Stimulated activated CD4-positive, alpha-beta T cell treated with anti-CD3 and anti-CD28 coated beads, TNF-alpha, amount 100 ng/mL, for 1 hour (primary cell): ENCODE measurements at regions not wholly inside any gene's neighbourhood (a gene's known extent, or its start where the extent isn't known, plus 50 kb on each side); places are given as distances from the start of the nearest gene placed in this dataset.
"Not testable (repeated sequence)": the region's sequence is repeated elsewhere in the genome, so short reads cannot be mapped to it uniquely, and the experiment has no call there.

Experiments
- DNase-seq, 3 donors: peaks; one replicate each; pipeline ENCODE4 v3.0.0-alpha.2; 2020; ENCODE audit warnings: low read depth in 3 of 3, low spot score in 1 of 3

- DNase-seq, result no peak
Measured at GRCh38 chr15:98315971-98316370, 332.4 kb upstream of the IGF1R start.

DNA sequence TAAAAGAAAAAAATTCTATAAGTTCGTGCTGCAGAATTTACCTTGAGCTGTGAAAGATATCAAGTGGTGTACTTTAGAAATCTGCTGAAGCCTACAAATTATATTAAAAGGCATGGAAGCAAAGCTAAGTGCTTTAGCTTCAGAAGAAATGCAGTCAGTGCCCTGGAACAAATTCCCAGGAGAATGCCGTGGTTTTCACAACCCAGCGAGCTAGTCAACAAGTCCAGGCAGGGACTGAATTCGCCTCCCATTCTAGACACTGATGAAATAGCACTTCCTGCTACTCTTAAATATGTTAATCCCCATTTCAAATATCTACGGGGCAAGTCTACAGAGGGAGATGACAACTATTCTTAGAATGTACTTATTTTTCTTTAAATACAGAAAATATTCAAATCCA lies 326.4 kb upstream of the IGF1R start:
- DNase-seq, result no peak

DNA sequence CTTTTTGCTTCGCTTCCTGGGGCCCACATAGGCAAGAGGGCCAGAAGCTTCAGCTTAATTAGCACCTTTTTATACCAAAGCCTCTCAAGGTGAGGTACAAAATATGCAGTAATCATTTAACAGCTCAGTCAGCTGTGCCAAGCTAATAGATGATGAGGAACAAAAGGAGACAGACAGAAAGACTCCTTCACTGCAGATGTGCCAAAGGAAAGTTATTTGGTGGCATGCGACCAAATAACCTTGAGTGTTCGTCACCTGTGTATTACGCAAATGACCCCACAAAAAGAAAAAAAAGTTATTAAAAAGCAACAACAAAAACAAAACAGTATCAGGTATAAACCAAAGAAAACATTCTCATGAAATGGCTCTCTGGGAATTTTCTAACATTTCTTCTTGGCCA lies 325.8 kb upstream of the IGF1R start:
- no peak for DNase-seq

DNA sequence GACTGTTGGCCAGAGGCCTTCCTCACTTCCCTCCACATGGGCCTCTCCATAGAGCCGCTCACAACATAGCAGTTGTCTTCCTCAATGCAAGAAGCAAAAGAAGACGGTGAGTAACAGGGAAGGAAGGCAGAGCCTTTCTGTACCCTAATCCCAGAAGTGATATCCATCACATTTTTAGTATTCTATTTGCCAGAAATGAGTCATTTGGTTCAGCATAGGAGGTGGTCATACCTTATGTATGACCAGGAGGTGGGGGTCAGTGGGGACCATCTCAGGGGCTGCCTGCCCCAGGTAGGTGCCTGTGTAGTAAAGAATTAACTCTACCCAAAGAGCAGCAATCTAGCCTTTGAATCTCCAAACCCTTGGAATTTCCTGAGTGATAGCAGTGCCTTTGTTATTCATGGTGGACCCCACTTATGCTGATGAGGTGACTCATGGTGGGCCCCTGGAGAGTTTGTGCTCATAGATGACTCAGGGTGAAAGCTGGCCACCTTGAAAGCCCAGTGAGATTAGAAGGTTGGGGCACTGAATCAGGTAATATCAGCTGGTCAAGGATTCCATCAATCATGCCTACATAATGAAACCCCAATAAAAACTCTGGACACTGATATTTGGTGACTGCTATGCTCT lies 323.9 kb upstream of the IGF1R start:
- DNase-seq, result no peak

DNA sequence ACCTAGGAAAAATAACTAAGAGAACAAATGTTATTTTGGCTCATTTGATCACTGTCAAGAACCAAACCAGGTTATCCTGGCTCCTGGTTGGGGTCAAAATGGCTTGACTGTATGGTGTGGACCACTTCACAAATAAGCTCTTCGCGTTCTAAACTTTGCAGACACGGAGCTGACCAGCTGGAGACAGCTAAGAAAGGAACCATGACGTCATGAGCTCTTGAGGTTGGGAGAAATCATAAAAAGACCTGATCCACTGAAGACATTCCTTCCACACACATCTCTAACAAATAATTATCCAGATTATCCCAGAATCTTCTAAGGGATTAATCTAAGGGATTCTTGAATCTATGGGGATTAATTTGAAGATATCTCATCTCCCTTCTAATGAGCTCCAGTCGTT lies 321.5 kb upstream of the IGF1R start:
- no peak for DNase-seq

DNA sequence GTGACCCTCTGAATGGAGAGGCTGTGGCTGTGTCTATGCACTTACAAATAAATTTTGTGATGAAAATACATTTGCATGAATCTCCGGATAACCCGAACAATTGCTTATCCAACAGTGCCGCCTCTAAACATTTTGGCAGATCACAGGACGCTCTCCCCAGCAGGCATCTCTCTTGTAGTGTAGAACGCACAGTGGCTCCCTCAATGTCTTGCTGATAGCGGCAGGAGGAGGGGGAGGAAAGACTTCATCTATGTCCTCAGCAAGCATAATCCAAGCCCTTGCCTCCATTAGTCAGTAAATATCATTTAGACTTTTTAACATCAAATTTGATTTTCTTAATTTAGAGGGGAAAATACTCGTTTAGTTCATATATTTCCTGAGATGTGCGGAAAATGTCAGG lies 318.1 kb upstream of the IGF1R start:
- DNase-seq, result no peak

DNA sequence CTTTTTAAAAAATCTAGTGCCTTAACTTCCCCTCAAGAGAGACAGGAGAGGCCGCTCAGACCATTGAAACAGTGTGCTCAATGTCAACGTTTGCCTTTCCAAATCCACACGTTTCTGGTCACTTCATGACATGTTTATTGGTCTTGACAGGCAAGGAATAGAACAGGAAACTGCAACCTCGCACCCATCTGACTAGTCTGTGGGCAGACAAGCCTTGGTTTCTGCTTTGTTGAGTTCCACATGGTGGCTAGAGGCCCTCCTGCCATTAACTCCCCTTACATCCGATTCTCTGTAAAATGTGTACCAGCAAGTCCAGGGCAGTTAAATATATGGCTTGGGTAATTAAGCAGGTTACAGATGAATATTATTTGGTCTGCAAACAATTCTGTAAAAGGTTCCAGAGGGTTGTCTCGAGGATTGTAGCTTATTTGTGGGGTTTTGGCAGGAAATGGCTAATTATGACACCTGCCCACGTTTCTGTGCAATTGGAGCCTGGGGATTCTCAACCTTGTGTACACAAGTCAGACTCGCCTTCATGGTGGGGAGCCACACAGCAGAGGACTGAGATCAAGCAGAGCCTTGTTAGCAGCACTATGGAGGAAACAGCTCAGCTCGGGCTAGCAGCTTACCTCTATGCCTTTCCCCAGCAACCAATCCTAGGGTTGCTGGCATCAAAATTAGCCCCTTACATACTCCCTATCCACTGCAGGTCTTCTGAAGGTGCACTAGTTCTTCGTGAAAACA lies 317.5 kb upstream of the IGF1R start:
- DNase-seq, result no peak

- DNase-seq, result no peak
Measured at GRCh38 chr15:98331676-98332075, 316.7 kb upstream of the IGF1R start.

- DNase-seq, result no peak
Measured at GRCh38 chr15:98333251-98333650, 315.1 kb upstream of the IGF1R start.

DNA sequence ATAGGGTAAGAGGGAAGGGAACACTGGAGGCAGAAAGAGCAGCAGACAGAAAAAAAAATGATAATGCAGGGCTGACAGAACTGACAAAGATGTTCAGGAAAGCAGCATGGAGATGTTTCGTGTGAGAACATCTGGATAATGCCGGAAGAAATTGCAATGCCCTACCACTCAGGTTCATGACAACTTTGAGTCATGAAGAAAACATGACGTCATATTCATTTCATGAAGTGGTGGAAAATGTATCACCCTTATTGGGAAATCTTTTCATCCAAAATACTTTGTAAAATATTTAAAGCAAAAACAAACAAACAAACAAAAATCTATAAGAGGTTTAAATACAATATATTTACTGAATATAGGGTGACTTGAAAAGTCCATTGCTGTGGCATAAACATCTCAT lies 305.4 kb upstream of the IGF1R start:
- no peak for DNase-seq

DNA sequence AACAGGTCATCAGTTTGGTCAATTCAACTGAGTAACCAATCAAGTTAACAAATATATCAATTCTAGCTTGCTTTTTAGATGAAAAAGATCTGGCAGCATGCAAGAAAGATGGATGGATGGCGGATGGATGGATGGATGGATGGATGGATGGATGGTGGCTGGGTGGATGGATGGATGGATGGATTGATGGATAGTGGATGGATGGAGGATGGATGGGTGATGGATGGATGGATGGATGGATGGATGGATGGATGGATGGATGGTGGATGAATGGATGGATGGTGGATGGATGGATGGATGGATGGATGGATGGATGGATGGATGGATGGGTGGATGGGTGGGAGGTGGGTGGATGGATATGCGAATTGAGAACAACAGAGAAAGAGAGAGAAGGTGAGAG lies 303.7 kb upstream of the IGF1R start:
- DNase-seq, result no peak

GRCh38 chr15:98347001-98347400 lies 301.3 kb upstream of the IGF1R start:
- no peak for DNase-seq

DNA sequence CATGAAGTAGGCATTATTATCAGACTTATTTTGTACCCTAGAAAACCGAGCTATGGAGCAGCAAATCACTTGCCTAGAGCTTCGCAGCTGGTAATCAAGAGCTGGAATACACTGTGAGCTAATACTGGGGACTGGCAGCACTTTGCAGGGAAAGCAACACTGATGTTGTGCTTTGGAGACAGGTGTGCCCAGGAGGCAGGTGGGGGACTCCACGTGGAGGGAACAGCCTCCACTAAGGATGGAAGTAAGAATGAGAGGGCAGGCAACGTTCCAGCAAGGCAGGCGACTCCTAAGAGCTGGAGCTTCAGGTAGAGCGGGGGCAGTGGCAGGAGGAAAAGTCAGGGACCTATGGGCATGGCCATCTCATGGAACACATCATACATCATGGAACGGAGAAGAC lies 300.5 kb upstream of the IGF1R start:
- no peak for DNase-seq

GRCh38 chr15:98350276-98350675 lies 298.1 kb upstream of the IGF1R start:
- DNase-seq, result no peak

GRCh38 chr15:98358274-98358673 lies 290.1 kb upstream of the IGF1R start:
- DNase-seq, result not testable (repeated sequence)

GRCh38 chr15:98358971-98359370 lies 289.4 kb upstream of the IGF1R start:
- no peak for DNase-seq

DNA sequence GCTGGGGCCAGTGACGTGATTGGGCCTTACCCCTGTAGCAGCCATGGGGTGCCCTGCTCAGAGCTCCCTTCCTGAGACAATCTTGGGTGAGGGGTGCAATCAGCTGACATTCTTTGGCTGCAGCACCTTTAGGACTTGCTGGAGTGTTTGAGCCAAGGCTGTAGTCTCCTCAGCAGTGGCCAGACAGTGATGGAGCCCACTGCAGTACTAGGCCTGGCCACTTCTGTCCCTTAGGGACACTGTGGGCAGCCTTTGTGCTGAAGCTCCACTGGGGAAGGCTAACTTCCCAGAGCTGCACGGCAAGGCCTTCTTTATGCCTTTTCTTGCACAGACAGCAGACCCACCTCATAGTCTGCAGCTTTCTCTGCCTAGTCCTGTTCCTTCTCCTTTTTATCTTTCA lies 284.9 kb upstream of the IGF1R start:
- DNase-seq, result no peak

DNA sequence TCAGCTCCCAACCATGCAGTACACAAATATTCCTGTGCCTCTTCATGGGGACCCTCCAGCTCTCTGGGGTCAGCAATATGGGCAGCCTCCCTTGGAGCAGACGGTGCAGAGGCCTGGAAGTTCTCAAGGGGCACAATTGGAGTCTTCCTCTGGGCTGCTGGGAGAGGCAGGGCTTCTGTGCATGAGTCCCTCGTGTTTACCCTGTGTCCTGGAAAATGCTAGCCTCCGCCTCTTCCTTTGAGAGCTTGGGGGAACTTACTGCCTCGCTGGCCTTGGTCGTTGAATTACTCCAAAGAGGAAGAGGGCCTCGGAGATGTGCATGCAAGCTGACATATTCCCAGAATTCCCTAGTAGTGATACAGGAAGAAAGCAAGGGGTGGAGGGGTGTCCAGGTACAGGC lies 284.4 kb upstream of the IGF1R start:
- DNase-seq, result no peak

GRCh38 chr15:98369081-98369716 lies 279.1 kb upstream of the IGF1R start:
- no peak for DNase-seq

DNA sequence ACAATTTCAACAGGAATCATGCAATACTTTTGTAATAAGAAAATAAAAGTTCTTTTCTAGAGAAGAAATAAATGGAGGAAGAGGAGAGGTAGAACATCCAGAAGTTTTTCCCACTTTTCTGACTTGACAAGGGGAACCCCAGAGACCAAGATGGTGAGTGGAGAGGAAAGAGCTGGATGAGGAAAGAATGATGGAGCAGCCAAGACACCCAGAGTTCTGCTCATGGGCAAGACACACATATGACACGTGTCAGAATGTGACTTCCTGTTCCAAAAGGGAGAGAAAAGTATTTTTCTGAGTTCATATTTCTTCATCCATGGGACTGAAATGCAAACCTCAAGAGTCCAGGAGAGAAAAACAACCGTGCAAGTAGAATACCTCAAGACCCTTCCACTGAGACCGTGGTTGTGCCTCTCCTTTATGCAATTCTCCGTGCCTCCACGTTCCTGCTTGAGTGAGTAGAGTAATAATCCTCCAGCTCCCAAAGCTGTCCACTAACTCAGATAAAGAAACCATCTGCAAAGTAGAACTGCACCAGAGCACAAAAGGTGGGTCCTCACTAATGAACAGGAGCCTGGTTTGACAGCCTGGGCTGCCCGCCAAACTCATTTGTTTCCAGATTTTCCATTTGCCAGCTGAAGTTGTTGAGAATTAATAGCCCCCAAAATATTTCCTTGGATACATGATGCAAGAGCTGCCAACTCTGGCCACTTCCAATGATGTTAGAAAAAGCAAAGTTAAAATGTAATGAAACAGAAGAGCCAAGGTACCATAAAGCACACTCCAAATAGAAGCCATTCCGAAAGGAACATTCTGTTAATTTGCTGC lies 272.6 kb upstream of the IGF1R start:
- no peak for DNase-seq

DNA sequence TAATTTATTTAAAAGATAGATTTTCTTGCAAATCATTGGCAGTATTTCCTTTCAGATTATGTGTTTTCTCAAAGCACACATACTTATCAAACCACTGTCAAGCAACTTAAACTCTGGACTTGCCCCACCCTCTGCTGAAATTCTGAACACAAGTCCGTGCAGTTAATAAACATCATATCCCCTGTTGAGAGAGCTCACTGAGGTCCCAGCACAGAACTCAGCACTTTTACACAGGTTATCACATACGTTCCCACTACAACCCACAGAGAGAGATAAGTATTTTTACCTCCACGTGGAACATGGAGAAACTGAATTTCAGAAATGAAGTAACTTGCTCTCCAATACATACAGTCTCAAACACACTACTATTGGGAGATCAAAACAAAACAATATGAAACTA lies 267.6 kb upstream of the IGF1R start:
- DNase-seq, result no peak

DNA sequence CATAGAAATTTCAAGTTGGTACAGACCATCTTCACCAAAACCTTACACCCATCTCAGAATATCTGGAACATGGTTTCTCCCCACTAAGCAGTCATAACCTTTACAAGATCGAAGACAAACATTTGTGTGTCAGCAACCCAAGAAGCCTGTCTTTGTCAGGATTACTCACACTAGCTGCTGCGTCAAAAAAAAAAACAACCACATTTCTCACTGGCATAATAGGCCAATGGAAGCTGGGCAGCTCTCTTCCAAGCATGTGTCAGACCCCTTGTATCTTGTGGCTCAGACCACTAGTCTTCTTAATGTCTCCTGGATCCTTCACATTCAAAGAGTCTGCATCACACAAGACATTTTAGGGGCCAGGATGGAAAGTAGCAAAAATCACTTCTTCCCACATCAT lies 266.9 kb upstream of the IGF1R start:
- no peak for DNase-seq
